ENCODE measurements at regions not wholly inside any gene's neighbourhood (a gene's known extent, or its start where the extent isn't known, plus 50 kb on each side); places are given as distances from the start of the nearest gene placed in this dataset.
"Not testable (repeated sequence)": the region's sequence is repeated elsewhere in the genome, so short reads cannot be mapped to it uniquely, and the experiment has no call there.

DNA sequence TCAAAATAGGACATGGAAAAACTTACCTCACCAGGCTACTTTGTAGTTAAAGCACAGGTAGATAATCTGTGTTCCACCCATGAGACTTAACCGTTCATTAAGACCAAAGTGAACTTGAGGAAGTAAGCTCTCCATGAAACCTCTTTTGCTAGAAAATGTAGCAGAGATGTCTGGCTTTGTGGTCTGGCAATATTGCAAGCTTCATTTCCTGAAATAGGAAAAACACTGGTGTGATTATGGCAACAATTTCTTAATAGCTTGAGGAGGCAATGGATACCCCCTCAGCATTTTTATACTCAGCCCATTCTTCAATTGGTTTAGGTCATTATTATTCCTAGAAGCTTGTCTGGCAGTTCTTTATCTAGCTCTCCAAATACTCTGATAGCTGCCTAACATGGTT lies 957.3 kb downstream of the IGSF11 start:
- DNase-seq (ENCODE audit: low read depth): no peak

DNA sequence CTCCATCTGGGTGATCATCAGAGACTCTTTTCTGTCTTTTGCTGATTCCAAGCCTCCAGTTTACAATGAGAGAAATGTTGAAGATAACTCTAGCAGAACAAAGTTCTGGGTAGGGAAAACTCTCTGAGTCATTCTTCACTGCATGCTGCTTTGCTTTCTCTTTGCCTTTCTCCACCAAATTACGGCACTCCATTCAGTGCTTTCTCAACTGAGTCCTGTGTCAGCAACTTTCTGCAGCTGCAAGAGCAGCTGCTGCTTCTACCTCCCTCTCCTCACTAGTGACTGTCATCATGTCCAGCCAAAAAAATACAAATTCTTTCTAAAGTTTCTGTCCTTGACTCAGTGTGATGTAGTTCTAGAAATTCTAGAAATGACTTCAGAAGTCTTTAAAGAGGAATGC lies 953.8 kb downstream of the IGSF11 start:
- DNase-seq (ENCODE audit: low read depth): no peak

DNA sequence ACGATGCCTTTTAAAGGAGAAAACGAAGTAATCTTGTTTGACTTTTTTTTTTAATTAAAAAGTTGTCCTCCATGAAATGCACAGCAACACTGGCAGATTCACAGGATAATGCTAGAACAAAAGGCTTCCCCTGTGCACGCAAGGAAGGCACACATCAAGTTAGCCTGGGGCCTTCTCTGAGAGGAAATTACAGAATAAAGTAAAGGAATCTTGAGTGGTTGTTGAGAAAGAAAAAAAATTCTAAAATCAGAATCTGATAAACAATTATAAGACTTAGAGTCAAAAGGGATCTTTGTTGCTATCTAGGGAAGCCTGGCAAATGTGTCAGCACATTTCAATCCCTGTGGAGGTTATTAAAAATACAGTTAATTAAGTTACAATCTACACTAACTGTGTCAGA lies 946.0 kb downstream of the IGSF11 start:
- no peak for DNase-seq (ENCODE audit: low read depth)

DNA sequence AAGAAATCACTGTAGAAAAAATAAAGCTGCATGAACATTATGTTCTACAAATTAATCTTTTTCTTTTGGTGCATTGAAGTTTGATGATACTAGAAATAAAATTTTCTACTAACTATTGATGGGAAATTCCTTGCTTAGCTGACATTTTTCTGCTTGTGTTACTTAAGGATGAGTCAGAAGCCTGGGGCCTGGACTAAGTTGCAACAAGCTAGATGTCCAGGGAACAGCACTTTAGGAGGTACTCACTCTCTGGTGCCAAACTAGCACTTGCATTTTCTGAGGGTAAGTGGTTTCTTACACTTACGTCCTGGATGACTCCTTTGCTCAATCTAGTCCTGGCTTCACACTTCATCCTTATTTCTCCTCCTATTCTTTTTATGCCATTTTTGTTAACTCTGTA lies 945.1 kb downstream of the IGSF11 start:
- DNase-seq (ENCODE audit: low read depth): peak; percentile 10

DNA sequence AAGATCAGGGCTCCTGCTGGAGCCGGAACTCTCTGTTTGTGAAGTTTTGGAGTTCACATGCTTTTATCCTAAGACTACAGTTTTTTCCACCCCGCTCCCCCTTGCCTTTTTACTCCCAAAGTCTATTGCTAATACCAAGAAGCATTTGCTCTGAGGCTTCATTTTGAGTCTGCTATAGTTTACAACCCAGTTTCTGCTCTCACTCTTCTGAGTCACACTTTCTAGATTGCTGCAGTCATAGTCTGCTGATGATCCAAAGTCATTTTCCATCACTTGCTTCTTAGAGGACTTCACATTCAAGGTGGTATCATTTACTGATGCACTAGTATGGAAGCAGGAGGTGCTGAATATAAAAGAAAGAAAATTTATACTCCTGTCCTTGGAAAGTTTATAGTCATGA lies 937.4 kb downstream of the IGSF11 start:
- no peak for DNase-seq (ENCODE audit: low read depth)

DNA sequence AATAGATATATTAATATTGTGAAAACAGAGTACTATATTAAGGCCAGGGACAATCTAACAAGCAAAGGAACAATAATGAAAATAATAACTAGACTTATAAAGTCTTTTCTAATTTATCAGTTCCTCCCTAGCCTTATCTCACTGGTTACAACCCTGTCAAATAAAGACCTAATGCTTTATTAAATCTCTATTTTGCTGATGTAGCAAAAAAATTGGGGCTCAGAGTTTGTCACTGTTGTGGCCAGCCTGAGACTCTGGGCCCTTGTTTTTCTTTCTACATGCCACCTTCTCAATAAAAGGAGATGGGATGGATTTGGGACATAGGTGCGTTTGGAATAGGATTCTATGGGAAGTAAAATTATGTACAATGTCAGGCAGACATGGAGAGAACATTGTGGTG lies 937.0 kb downstream of the IGSF11 start:
- no peak for DNase-seq (ENCODE audit: low read depth)

DNA sequence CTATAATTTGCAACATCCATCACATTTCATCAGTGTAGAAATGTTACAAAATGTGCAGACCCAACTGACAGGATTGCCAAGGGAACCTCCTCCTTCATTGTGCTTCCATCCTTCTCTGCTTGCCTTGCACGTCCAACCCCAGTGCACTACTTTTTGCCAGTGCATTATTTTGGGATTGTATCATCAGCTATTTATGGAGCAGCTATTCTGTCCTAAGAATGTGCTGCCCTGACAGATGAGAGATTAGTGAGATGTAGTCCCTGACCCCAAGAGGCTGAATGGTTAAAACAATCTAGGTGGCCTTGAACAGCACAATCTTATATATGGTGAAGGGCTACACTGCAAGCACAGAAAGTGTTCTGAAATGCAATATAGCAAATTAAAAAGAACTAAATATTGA lies 935.8 kb downstream of the IGSF11 start:
- DNase-seq (ENCODE audit: low read depth): no peak

DNA sequence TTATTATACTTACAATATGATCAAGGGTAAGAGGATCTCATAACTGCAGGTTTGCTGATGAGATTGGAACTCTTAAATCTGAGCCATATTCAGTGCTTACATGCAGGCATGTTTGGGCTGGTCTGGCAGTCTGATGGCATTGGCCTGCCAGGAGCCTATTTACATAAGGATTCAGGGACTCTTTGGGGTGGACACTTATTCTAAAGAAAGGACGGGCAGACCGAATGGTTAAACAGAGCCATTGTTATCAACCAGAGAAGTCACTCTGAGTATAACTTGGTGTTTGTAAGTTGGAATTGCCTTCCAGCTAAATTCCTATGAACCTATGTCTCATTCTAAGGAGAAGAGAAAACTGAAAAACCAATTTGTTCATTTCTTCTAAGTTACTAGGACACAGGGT lies 932.8 kb downstream of the IGSF11 start:
- no peak for DNase-seq (ENCODE audit: low read depth)

DNA sequence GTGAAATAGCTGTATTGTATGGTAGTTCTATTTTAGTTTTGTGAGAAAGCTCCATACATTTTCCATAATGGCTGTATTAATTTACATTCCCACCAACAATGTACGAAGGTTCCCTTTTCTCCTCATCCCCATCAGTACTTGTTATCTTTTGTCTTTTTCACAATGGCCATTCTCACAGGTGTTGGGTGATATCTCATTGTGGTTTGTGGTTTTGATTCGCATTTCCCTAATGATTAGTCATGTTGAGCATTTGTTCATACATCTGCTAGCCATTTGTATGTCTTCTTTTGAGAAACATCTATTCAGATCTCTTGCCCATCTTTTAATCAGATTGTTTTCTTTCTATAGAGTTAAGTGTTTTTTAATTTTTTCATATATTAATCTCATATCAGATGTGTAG lies 931.9 kb downstream of the IGSF11 start:
- no peak for DNase-seq (ENCODE audit: low read depth)

DNA sequence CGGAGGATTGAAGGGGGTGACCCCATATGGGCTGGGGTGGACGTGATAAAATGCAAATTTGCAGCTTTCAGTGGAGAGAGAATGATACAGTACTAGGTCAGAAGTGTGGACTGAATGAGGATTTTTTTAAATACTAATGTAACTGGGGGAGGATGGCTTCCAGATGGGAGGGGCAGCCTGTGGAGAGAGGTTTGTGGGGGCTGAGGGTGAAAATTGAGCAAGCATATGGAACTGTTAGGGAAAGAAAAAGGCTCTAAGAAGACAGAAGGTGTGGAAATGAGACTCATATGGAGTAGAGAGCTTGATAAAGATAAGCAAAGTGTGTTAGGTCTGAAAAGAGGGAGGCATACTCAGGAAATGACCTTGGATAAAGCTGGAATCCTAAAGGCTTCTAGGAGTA lies 926.4 kb downstream of the IGSF11 start:
- no peak for DNase-seq (ENCODE audit: low read depth)

DNA sequence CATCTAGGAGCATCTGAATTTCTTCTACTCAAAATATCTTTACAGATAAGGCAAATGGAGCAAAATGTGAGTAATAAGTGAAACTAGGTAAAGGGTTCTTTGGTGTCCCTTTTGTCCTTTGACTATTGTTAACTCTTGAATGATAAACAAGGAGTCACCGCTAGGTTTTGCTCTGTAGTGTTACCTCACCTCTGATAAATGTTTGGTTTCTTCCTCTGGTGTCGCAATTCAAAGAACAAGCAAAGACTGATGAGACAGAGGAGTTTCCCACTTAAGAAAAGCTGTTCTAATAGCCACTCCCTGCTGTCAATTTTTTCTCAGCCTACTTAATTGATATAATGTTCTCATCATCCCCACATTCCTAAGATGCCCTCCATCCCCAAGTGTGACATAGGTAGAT lies 925.9 kb downstream of the IGSF11 start:
- no peak for DNase-seq (ENCODE audit: low read depth)

DNA sequence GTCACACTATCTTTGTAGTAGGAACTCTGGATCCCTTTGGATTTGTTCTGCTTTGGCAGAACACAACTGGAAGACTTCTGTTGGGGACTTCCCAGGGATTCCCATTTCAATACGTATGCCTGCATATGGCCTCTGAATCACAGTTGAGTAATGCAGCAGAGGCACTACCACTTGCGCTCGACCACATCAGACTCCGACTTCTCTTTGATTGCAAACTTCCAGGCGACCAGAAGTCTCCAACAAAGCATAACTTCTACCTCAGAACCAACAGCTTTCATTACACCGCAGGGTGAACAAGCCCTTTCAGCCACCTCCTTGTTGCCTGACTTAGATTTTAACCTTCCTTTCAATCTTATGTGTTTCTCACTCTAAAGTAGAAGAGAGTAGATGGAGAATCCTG lies 924.4 kb downstream of the IGSF11 start:
- DNase-seq (ENCODE audit: low read depth): no peak

DNA sequence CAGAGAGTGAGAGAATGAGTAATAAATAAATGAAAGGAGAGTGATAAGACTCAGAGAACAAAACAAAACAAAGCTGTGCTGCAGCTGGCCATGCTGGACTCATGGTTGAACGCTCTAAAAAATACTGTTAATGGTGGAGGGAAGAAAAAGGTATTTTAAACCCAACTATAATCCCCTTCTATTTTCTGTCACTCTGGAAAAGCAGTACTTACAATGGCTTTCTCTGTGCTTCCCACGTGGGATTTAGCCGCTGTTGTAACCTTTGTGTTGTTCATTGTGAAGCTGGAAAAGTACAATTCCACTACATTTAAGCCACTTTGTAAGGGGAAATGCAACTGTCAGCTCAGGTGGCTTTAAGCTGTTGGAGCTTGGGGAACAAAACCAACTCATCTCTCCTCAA lies 917.7 kb downstream of the IGSF11 start:
- no peak for DNase-seq (ENCODE audit: low read depth)

DNA sequence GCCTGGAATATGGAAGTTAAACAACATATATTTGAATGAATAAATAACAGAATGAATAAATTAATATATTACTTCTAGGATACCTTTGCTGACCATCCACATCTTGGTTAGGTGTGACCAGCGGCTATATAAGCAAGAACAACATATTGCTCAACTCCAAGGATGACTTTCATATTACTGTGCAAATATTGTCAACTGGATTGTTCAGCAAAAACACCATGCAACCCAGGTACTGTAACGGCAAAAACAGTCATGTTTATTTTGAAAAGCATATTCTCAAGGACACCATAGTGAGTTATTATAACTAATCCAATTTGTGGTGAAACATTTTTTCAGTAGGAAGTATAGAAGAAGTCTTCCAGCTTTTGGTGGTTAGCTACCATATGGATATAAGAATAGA lies 907.9 kb downstream of the IGSF11 start:
- no peak for DNase-seq (ENCODE audit: low read depth)

DNA sequence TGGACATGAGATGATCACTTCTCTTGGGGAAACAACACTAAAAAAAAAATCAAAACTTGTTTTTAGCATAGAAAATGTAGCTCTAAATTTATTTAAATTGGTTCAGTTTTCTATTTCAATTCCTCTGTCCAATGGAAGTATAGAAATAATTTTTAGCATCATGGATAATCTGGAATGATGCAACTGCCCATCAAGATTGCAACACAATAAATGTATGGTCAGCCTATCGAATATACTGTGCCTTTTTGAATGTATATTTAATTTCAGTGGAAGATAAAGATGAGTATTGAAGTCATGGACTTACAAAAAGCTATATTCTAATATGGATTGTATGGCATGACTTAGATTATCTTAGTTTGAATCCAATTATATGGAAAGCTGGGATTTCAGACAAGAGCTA lies 906.7 kb downstream of the IGSF11 start:
- DNase-seq (ENCODE audit: low read depth): no peak

DNA sequence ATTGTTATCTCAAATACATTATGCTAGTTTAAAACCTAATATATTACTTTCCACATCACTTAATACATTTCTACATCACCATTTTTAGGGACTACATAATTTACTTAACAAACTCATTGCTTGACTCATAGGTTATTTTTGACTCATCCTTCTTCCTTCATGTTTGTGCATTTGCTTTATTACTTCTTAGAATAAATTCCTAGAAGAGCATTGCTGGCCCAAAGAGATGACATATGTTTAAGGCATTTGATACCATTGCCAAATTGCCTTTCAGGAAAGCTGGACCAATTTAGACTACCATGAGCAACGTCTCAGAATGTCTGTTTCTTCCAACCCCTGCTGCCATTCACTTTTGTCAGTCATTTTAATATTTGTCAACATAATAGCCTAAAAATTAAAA lies 905.8 kb downstream of the IGSF11 start:
- no peak for DNase-seq (ENCODE audit: low read depth)

DNA sequence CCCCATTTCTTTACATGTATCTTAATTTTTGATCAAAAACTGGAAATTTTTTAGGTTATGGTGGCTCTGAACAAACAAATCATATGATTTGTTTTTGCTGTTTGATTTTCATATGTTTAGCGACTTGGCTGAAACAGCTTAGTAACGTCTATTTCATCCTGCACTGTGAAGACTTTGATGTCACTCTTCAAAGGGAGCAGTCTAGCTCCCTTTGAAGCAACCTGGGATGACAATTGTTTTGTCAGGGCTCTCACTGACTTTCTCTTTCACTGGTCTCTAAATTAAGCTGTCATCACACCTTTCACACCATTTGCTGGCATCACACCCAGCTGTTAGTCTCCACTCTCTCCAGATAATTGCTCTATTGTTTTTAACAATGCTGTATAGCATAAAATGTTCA lies 896.9 kb downstream of the IGSF11 start:
- no peak for DNase-seq (ENCODE audit: low read depth)

DNA sequence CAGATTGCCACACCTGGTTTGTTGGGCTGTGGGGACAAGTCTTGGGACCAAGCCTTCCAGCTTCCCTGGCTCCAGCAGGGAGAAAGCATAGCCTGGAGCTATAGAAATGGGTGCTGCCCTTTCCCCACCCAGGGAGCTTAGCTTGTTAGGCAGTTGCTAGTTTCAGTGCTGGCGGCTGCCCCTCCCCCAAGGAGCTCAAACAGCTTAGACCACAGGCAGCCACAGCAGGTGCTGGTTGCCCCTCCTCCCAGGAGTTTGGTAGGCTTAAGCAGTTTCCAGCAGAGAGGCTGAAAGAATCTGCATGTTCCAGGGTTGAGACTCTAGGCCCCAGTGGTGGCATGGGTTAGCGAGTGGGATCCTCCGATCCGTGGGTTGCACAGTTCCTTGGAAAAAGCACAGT lies 889.7 kb downstream of the IGSF11 start:
- no peak for DNase-seq (ENCODE audit: low read depth)

DNA sequence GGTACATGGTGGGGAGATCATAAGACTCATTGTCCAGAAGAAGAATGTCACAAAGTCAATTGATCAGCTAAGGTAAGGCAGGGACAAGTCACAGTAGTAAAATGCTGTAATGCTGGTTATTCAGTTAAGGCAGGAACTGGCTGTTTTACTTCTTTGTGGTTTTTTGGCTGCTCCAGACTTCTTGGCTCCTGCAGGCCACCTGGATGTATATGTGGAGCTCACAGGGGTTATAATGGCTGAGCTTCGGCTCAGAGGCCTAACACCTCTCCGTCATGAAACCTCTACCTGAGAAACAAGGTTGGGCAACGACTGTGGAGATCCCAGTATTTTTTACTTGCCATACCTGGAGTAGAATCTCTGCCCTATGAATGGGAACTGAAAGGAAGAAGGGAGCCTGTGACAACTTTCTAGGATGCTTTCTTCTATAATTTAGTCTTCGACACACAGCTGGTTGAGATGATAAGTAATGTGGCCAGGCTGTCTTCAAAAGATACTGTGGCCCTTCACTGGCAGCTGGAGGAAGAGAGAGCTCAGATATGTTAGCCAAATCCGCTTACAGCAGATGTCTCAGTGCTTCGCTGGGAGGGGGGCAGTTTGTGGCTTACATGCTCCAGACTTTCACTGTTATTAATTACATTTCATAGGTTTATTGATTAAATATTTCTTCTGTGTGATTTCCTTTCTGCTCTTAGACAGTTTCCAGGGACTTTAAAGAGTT lies 887.8 kb downstream of the IGSF11 start:
- no peak for DNase-seq (ENCODE audit: low read depth)

DNA sequence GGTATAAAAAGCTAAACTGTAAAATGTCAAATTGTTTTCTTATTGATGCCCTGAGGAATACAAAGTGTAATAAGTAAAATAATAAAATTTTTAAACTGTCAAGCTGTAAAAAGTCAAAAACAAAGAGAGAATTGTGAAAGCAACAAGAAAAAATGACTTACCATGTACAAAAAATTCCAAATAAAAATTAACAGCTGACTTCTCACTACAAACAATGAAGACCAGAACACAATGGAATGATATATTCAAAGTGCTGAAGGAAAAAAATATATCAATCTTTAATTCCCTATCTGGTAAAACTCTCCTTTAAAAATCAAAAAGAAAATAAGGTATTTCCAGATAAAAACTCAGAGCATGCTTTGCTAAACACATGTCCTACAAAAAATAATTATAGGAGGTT lies 883.5 kb downstream of the IGSF11 start:
- no peak for DNase-seq (ENCODE audit: low read depth)

DNA sequence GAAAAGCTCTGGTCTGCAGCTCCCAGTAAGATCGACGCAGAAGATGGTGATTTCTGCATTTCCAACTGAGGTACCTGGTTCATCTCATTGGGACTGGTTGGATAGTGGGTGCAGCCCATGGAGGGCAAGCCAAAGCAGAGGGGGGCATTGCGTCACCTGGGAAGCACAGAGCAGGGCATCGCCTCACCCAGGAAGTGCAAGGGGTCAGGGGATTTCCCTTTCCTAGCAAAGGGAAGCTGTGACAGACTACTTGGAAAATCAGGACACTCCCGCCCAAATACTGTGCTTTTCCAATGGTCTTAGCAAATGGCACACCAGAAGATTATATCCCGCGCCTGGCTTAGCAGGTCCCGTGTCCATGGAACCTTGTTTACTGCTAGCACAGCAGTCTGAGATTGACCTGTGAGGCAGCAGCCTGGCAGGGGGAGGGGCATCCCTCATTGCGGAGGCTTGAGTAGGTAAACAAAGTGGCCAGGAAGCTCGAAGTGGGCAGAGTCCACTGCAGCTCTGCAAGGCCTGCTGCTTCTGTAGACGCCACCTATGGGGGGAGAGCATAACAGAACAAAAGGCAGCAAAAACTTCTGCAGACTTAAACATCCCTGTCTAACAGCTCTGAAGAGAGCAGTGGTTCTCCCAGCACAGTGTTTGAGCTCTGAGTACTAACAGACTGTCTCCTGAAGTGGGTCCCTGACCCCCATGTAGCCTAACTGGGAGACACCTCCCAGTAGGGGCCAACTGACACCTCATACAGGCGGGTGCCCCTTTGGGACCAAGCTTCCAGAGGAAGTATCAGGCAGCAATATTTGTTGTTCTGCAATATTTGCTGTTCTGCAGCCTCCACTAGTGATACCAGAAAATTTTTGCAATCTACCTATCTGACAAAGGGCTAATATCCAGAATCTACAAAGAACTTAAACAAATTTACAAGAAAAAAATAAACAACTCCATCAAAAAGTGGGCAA lies 871.7 kb downstream of the IGSF11 start:
- not testable (repeated sequence) for DNase-seq (ENCODE audit: low read depth)

DNA sequence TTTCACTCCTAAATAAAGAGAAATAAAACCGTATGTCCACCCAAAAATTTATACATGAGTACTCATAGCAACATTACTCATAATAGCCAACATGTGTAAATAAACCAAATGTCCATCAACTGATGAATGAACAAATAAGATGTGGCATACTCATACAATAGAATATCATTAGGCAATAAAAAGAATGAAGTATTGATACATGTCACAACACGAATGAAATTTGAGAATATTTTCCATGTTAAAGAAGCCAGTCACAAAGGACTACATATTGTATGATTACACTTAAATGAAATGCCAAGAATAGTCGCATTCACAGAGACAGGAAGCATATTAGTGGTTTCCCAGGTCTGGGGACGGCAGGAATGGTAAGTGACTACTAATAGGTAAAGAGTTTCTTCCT lies 869.2 kb downstream of the IGSF11 start:
- no peak for DNase-seq (ENCODE audit: low read depth)

DNA sequence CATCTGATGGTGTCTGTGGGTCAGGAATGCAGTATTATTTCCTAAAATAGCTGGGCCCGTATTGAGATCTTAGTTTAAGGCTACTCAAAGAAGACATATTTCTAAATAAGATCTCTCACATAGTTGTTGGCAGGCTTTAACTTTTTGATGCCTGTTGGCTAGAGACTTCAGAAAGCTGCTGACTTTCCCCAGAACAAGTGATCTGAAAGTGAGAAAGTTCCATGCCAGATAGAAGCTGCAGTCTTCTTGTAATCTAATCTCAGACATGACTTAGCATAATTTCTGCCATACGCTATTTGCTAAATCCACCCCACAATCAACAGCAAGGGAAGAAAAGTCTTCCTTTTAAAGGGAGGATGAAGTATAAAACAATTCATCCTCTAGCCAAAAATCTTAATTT lies 867.1 kb downstream of the IGSF11 start:
- no peak for DNase-seq (ENCODE audit: low read depth)

DNA sequence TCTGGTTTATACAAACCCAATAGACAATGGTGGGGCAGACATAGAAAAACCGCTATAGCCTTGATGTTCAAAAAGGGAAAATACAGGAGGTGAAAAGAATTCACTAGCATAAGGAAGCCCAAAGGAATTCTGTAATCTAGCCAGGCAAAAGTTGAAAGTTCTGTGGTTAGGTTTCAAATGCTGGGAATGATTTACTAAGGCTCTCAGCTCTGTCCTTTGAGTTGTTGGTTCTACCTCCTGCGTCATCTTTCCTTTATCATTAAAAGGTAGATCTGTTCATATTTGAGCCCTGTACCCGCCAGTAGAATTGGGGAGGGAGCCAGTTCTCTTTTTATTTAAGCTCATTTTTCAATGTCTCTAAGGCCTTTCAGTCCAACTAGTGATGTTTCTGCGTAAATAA lies 866.5 kb downstream of the IGSF11 start:
- DNase-seq (ENCODE audit: low read depth): no peak
